NB4 (cell line): ENCODE measurements at regions not wholly inside any gene's neighbourhood (a gene's known extent, or its start where the extent isn't known, plus 50 kb on each side); places are given as distances from the start of the nearest gene placed in this dataset.

Experiments
- DNase-seq: peaks from one replicate; pipeline ENCODE4 v3.0.0; 2010; ENCODE audit warnings: low read depth
- H3K4me3 ChIP-seq: one replicate; pipeline ENCODE4 v1.5.1; 2011; ENCODE audit warnings: mild to moderate bottlenecking, low read depth, low read length, moderate library complexity
- CTCF ChIP-seq: IDR thresholded peaks from one replicate; pipeline ENCODE4 v1.5.1; 2012; ENCODE audit warnings: low read depth, low read length
- MAX ChIP-seq: IDR thresholded peaks from 2 replicates; pipeline ENCODE4 v1.6.1; 2011; ENCODE audit warnings: low read depth, low read length
- MYC ChIP-seq: IDR thresholded peaks from 2 replicates; pipeline ENCODE4 v1.6.1; 2011; ENCODE audit warnings: low read depth, low read length
- POLR2A ChIP-seq: IDR thresholded peaks from 2 replicates; pipeline ENCODE4 v1.6.1; 2011; ENCODE audit warnings: mild to moderate bottlenecking; ENCODE audit not compliant: insufficient read length; ENCODE audit errors: extremely low read depth

DNA sequence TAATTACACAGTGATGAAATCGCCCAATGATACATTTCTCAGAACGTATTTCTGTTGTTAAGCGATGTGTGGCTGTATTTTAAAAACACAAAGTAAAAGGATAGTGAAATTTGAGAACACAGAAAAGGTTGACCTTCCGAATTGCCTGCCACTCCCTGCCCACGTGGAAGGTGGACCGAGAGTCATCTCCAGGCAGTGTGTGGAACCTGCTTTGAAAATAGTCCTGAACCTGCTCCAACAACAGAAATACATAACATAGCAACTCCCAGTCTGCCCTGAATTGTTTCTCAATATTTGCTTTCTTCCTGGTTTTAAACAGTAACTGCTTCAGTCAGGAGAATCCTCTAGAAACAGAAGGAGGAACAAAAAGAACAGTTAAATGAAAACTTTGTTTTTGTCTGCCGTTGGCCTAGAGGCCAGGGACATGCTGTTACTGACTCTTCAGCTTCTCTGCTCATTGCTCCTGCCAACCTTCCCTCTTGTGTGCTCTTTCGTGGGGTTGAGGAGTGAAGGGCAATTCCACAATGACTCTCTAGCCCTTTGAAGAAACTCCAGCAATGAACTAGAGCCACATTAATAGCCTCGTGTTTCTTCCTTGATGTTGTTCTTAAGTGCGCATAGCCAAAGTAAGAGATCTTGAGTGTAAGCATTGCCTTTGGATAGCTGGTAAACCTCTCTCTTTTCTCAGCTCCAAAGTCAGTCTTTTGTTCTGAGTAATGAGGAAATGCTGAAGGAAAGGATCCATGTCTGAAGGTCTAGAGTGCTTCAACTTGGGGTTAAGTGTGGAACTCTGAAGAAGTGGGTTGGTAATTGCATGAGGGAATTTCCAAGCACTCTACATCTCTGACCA lies 452.5 kb upstream of the CCL2 start:
- H3K4me3 ChIP-seq = no peak overlapping the region
- TF ChIP-seq CTCF (no peak), MYC (no peak), MAX (no peak), POLR2A (no peak)
- DNase-seq = no peak

- TF ChIP-seq POLR2A (no peak), MAX (no peak), MYC (no peak), CTCF (no peak)
- H3K4me3 ChIP-seq = no peak overlapping the region
- DNase-seq = no peak
Observed at GRCh38 chr17:33803199-33803685, 451.8 kb upstream of the CCL2 start.

DNA sequence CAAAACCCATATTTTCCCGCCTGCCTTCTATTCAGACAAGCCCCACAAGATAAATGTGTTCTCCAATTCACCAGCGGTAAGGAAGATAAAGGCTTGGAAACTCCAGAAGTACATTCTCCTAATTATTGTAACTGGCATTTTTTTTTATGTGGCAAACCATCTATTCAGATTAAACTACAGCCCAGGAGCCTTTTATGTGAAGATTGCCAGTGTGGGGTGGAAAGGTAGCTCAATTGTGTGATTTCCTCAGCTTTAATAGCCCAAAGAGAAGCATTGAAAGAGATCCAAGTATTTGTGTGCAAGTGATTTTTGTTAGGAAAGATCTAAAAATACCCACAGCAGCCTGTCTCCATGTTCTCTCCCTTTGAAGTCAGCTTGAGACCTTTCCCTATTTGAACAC lies 451.4 kb upstream of the CCL2 start:
- TF ChIP-seq CTCF (no peak), MAX (no peak), POLR2A (no peak), MYC (no peak)
- H3K4me3 ChIP-seq = no peak overlapping the region
- DNase-seq = no peak

DNA sequence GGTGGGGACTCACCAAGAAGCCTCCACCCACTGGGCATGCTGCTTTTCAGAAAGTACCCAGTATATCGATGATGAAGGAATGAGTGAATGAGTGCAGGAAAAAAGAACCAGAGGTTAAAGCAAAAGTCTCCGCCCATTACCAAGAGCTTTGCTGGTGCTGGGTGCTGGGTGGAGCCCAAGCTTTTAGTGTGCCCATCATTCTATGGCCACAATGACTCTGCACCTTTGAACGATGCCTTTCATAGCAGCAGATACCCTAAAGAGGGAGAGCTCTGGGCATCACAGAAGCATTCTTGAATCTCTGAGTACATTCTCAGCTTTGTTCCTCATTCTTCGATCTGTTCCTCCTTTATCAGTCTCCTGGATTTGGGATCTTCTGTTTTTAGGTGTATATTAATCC lies 450.7 kb upstream of the CCL2 start:
- no peak for TF ChIP-seq CTCF
- no peak for TF ChIP-seq POLR2A
- TF ChIP-seq MAX = no peak
- TF ChIP-seq MYC = no peak
- peak; percentile 3 for DNase-seq
- no peak overlapping the region for H3K4me3 ChIP-seq

- no peak for DNase-seq
- H3K4me3 ChIP-seq = no peak overlapping the region
- no peak for TF ChIP-seq MYC
- no peak for TF ChIP-seq POLR2A
- TF ChIP-seq MAX = no peak
- TF ChIP-seq CTCF = no peak
Observed at GRCh38 chr17:33806631-33807030, 448.5 kb upstream of the CCL2 start.
